Testis (tissue), 2 donors: ENCODE measurements at regions not wholly inside any gene's neighbourhood (a gene's known extent, or its start where the extent isn't known, plus 50 kb on each side); places are given as distances from the start of the nearest gene placed in this dataset.

Experiments
- POLR2A ChIP-seq: fragments of 450-650 bp; IDR thresholded peaks from one replicate; pipeline ENCODE4 v1.6.1; 2017; ENCODE audit warnings: antibody characterized with exemption, mild to moderate bottlenecking, moderate library complexity
- TF ChIP-seq, protein P1 (sequence below), 3 experiments: fragments of 450-650 bp in 2 of 3; fragments of 200-600 bp in 1 of 3; sonication (generic) in 1 of 3; IDR thresholded peaks; one replicate each; pipeline ENCODE4 v1.5.1; 2016 to 2019; ENCODE audit warnings: antibody characterized with exemption in 3 of 3, mild to moderate bottlenecking in 2 of 3, moderate library complexity in 1 of 3

DNA sequence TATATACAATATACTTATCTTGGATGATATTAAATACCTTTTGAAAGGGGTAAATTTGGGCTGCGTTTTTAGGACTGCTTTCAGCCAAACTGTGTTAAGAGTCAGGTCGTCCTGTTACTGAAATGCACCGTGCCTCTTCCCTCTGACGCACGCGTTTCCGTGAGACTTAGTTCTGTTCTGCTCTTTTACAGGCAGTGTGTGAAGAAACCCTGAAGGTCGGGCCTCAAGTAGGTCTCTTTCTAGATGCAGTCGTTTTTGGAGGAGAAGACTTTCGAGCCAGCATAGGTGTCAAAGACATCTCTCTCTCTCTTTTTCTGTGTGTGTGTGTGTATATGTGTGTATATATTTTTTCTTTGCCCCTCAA, 107.0 kb downstream of the ZIC5 start:
- TF ChIP-seq, protein P1, sequence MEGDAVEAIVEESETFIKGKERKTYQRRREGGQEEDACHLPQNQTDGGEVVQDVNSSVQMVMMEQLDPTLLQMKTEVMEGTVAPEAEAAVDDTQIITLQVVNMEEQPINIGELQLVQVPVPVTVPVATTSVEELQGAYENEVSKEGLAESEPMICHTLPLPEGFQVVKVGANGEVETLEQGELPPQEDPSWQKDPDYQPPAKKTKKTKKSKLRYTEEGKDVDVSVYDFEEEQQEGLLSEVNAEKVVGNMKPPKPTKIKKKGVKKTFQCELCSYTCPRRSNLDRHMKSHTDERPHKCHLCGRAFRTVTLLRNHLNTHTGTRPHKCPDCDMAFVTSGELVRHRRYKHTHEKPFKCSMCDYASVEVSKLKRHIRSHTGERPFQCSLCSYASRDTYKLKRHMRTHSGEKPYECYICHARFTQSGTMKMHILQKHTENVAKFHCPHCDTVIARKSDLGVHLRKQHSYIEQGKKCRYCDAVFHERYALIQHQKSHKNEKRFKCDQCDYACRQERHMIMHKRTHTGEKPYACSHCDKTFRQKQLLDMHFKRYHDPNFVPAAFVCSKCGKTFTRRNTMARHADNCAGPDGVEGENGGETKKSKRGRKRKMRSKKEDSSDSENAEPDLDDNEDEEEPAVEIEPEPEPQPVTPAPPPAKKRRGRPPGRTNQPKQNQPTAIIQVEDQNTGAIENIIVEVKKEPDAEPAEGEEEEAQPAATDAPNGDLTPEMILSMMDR (IDR thresholded peaks at IDR 0.05), result no peak
- TF ChIP-seq POLR2A, result no peak
